EL (cell line): ENCODE measurements at regions not wholly inside any gene's neighbourhood (a gene's known extent, or its start where the extent isn't known, plus 50 kb on each side); places are given as distances from the start of the nearest gene placed in this dataset.

Source experiments
- DNase-seq: peaks from one replicate; pipeline ENCODE4 v3.0.0-alpha.2; 2016

DNA sequence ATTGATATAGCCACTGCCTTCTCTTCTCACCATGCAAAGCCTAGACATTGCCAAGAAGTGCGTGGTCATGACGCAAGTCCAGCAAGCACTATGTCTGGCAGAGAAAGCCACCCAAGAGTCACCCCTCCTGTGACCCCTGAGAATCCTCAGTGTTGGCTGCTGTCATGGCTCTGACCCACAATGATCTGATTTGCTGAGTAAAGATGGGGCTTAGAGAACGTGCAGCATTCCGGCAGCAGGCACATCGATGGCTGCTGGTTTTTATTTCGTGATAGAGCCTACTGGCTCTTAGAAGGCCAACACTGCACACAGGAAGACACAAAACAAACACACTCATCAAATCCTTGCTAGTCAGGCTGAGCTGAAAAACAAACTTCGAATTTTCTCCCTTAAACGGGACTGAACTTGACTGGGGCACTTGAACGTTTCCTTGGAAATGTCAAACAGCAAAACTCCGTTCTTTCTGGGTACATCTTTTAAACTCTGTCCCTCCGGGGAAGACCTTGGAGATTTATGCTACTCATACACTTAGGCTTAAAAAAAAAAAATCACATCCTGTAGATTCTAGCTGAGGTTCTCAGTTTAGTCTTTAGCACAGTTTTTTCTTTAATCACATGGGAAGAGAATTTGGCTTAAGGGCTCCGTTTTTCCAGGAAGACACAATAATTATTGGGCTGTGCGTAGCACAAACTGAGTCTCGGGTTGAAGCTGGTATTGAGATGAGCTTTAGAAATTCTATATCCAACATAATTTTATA lies 88.2 kb upstream of the BASP1 start:
- DNase-seq: no peak

DNA sequence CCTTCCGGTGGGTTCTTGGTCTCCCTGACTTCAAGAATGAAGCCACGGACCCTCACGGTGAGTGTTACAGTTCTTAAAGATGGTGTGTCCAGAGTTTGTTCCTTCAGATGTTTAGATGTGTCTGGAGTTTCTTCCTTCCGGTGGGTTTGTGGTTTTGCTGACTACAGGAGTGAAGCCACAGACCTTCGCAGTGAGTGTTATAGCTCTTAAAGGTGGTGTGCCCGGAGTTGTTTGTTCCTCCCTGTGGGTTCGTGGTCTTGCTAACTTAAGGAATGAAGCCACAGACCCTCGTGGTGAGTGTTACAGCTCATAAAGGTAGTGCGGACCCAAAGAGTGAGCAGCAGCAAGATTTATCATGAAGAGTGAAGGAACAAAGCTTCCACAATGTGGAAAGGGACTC lies 87.1 kb upstream of the BASP1 start:
- peak; percentile 23 for DNase-seq

DNA sequence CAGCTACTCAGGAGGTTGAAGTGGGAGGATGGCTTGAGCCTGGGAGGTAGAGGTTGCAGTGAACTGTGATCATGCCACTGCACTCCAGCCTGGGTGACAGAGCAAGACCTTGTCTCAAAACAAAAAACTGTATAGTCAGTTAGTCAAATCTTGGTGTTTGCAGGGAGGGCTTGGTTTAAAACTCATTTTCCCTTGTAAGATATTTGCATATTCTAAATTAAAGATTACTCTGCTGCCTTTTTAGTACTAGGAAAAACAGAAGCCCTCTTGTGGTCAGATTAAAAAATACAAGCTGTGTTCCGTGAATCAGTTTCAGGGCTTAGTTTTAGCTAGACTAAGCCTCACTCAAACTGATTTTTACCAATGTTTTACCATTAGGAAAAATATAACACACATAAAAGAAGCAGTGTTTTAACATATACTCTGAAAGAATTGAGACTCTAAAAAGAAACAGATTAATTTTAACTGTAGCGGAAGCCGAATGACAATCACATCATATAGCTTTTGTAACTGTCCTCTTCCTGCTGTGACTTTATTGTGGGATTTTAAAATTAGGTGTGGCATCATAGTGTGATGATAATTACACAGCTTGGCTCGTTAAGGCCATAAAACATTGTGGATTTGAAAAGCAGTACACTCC lies 84.9 kb upstream of the BASP1 start:
- DNase-seq: peak; percentile 52

DNA sequence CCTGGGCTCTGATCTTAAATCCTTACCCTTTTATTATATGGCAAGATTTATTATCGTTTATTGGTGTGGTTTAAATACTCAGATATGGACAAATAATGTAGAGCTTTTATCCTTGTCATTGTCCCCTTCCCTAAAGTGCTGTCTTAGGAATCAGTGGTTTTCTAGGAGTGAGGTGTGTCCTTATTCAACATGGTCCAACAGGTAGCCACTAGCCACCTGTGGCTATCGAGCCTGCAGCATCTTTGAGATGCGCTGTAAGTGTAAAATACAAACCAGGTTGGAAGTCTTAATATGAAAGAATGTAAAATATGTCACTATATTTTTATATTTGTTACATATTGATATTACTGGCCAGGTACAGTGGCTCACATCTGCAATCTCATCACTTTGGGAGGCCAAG lies 82.4 kb upstream of the BASP1 start:
- no peak for DNase-seq

DNA sequence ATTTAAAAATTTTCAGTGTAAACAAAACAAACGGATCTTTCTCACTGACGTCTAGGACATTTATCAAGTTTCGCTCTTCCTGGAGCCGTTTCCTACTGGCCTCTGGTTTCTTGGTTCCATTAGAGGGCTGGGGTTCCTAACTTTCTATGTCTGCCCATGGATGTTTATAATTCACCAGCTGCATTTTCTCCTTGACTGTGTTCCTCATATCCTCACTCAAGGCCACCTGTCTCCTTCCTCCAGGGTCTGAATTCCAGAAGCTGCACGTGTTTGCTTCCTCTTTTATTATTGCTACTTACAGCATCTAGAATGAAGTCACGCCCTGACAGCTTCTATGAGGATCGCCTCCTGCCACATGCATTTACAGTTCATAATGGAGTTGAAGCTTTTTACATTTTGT lies 74.1 kb upstream of the BASP1 start:
- no peak for DNase-seq

DNA sequence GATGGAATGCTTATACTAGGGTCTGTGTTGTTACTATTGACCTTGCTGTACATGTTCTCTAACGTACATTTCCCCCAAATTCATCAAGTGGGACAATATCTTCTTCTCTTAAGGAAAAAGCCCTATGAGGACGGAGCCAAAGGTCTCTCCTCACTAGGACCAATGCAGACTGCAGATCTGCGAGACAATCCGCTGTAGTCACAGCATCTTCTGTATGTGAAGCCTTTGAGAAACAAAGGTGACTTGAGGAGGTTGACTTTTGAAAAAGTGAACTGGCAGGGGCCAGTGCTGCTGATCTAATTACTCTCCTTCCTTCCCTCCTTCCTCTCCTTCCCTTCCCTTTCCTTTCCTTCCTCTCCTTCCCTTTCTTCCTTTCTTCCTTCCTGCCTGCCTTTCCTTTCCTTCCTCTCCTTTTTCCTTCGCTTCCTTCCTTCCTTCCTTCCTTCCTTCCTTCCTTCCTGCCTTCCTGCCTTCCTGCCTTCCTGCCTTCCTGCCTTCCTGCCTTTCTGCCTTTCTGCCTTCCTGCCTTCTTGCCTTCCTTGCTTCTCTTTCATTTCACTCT lies 71.1 kb upstream of the BASP1 start:
- no peak for DNase-seq

DNA sequence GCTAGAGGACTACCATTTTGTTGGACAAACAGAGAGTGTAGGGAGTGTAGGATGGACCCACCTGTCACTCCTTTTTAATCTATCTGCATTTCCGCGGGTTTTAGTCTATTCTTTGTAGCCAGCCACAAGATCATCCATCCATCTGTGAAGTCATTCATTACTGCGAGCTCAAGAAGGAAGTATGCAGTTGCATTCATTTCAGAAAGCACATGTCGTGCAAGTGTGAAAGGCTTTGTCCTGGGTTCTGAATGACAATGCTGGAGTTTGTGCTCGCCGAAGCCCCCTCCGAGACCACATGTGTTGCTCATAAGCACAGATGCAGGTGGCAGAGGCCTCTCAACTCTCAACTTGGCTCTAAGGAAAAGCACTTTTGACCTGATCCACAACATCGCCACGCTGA lies 70.3 kb upstream of the BASP1 start:
- DNase-seq: no peak

DNA sequence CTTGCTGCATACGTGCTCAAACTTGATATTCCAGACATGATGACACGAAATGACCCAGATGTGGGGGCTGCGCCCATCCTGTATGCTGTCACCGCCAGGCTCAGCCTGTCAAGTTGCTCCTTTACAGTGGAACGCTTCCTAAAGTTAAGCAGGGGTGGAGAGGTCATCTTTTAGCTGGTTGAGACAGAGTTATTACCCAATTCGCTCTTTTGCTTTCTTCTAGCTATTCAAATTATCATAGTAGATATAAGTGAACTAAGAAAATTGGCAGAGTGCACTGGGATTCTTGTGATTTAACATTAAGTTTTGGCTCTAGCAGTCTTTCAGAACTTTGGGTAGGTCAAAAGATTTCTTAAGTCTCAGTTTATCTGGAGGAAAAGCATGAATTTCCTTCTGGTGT lies 69.8 kb upstream of the BASP1 start:
- DNase-seq: no peak

DNA sequence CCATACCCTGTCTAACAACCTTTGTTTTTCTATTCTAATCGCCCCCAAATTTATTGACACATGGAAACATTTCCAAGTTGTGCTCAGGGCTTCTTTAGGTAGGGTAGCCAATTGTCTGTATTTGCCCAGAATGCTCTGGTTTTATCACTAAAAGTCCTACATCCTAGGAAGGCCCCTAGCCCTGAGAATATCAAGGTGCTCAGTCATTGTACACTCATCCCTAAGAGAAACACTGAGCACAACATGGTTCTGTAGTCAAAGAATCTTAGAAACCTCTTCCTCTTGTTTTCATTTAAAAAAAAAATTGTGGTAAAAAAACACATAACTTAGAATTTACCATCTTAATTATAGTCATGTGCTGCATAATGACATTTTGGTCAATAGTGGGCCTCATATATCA lies 69.0 kb upstream of the BASP1 start:
- DNase-seq: no peak

DNA sequence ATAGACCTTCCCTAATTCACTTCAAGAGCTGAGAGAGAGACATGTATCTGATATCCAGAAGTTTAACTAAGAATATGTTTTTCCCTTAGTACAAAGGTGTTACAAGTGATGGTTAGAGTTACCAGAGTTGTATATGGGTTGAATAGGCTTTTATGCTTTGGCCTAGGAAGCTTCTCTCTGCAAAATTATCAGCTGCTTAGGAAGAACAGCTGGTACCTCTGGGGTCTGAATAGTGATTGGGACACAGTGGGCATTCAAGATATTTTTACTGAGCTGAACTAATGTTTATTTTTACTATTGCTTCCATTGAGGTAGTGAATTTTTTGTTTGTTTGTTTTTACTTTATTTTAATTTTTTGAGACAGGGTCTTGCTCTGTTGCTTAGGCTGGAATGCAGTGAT lies 67.6 kb upstream of the BASP1 start:
- DNase-seq: no peak

DNA sequence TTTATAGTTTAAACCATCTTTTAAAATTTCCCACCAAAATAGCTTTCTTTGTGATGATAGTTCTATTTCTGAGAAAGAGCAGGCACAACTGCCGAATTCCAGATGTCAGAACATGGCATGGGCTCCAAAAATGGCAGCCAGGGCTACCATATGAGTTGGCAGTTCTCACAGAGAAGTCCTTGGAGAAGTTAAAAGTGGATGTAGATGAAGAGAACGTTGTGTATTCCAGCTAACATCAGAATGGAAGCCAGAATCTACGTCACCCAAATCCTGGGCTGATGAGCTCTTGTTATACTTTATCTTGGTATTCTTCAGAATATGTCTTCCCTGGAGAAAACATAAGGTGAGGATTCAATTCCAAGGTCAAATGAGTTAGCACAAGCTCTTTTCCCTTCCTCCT lies 66.9 kb upstream of the BASP1 start:
- DNase-seq: no peak

DNA sequence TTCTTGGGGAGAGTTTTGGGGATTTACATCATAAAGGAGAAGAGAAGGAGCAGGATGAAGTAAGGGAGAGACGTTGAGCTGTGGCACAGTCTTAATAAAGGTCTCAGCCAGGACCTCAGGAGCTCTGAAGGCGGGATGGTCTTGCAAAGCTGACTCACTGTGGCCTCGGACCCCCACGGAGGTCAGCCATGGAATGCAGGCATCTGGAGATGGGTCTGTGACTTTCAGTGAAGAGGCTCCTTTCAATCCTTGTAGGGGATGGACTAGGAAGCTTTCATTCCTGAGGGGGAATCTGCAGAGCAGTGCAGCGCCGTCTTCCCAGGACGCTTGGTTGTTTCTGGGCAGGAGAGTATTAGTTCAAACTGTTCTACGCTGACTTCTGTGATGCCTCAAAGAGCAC lies 65.7 kb upstream of the BASP1 start:
- DNase-seq: peak; percentile 78

DNA sequence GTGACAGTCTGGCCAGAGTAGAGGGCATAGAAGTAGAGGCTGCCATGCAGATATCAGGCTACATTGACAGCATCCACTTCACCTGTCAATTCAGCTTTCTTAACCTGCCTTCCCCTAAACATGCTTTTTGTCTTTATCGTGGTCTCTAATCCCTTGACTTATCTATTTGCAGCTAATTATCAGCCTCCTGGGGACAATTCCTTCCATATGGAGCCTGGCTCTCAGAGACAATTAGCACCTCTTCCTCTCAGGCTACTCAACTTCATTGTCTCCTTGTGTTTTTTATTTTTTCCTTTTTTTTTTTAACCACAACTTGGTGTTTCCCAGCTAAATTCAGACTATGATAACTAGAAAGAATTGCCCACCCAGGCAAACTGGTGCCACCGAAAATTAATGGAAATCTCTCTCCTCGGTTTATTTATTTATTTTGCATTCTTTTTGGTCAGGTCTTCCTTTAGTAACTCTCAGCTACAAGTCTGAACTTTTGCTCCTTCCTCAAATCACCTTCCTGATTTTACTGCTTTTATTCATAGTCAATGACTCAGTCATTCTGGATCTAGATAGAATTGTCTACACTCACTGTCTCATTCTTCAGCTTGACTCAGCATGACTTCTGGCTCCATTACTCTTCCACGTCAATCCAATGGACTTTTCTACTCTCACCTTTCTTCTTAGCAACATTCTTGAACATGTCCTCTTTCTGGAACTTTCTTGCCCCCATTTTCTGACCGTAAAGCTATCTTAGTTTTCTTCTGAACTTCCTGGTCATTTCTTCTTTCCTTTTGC lies 63.0 kb upstream of the BASP1 start:
- peak; percentile 79 for DNase-seq

DNA sequence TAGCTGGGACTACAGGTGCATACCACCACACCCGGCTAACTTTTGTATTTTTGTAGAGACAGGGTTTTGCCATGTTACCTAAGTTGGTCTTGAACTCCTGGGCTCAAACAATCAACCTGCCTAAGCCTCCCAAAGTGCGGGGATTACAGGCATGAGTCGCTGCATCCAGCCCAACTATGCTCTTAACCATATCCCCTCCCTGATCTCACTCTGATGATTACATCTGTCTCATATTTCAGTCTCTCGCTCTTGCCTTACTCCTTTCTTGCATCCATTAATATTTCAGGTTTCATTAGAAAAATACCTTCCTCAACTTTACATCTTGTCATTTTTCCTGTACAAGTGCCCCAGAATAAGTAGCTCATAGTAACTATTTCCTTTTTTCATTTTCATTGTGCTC lies 61.0 kb upstream of the BASP1 start:
- DNase-seq: peak; percentile 79

DNA sequence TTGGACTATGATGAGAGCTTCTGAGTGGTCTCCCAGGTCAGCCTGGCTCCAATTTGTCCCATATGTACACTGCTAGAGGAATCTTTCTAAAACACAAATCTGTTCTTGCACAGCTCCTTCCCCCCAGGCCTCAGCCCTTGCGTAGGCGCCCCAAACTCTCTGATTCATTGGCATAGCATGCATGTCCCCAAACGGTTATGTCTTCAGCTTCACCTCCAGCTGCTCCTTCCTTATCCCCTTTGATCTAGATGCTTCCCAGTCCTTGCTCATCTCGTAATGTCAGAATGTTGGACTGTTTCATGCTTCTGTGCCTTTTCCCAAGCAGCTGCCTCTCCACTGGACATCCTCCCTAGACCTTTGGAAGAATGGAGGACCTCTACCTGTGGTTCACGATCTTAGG lies 60.1 kb upstream of the BASP1 start:
- peak; percentile 94 for DNase-seq

DNA sequence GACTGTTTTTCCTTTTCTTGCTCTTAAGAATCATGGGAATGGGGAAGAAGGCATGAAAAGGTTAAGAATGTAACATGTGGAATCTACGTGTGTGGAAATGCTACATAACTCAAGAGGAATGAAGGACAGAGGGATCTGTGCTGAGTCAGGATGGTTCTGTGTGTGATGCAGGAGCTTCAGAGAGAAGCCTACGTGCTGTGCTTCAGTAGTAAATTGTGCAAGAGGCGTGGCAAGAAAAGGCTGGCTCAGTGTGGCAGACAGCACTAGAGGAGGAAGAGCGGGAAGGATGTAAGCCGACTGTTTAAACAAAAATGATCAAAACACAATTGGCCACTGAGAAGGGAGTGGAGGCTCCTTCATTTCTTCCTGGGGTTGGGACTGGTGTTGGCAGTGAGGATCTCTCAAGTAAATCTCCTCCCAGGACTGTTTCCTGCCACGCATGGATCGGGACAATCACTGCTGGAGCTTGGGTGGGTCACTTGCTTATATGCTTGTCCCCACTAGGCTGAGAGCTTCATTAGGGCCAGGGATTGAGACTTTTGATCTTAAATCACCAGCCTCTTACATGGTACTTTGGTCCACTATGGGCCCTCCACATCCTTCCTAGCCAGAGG lies 59.4 kb upstream of the BASP1 start:
- DNase-seq: peak; percentile 99

DNA sequence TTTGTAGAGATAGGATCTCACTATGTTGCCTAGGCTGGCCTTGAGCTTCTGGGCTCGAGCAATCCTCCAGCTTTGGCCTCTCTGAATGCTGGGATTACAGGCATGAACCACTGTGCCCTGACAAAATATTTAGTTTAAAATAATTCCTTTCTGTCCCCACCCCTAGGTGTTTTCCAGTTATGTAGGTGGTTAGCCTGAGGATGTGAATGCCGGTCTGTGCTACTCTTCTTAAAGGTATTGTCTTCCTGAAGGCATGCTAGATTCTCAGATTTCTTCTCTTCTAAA lies 56.7 kb upstream of the BASP1 start:
- DNase-seq: no peak

DNA sequence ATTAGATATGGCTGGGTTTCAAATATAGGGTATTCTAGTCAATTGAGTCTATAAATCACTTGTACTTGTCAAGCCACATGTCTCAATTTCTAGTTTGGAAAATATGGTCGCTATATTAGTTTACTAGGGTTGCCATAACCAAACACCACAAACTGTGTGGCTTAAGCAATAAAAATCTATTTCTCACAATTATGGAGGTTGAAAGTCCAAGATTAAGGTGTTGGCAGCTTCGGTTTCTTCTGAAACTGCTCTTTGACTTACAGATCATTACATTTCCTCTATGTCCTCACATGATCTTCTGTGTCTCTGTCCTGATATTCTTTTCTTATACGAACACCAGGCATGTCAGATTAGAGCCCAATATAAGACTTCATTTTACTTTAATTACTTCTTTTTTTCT lies 55.8 kb upstream of the BASP1 start:
- DNase-seq: no peak

DNA sequence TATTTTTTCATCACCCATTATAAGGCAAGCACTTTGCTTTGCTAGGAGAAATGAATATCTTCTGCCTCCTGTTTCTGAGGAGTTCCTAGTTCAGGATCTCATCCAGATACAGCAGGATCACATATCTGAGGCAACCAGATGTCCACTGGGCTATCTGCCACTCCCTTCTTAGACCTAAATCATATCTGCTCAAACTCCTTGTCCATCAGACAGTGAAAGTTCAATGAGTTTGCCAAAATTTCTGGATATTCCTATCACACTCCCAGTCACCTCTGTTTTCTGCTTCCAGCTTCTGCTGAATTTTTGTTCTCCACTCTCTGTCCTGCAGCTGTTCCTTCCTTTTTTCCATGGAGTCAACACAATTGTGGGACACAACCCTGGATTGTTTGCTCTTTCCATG lies 54.2 kb upstream of the BASP1 start:
- DNase-seq: no peak

DNA sequence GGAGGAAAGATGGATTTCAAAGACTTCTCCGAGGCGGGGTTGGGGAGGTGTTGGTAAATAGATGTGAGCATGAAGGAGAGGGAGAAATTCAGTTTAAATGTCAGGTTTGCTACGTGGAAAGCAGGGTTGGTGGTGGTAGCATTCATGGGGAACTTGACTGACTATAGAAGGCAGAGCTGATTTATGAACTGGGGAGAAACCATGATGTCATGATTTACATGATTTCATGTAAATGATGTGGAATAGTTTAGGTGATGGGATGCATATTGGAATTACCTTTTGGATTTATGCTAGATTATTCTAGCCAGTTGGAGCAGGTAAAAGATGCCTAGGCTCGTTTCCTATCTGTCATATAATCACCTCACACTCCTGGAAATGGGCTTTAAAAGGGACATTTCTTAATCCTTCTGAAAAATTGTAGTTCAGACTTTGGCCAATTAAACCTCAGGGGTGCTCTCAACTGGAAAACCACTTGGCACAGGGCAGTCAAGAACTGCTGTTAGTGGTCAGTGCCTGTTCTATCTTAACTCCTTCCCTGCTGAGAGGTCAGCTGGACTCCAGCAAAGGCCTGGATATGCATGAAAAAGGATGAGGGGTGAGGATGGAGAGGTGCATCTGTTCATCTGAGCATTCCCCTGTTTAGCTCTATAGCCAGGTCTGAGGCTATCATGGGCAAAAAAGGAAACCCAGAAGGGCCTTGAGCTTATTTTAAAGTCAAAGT lies 50.1 kb upstream of the BASP1 start:
- DNase-seq: no peak
